ACC112 (cell line): ENCODE measurements at regions not wholly inside any gene's neighbourhood (a gene's known extent, or its start where the extent isn't known, plus 50 kb on each side); places are given as distances from the start of the nearest gene placed in this dataset.

Experiments used
- H2AFZ ChIP-seq: fragments of 200-600 bp; sonication (generic); one replicate; pipeline ENCODE4 v1.6.0; 2017; ENCODE audit warnings: antibody characterized with exemption, low read length; ENCODE audit not compliant: unreplicated experiment
- H3K27ac ChIP-seq: fragments of 200-600 bp; sonication (generic); 2 replicates; pipeline ENCODE4 v1.5.1; 2014; ENCODE audit warnings: low read depth, mild to moderate bottlenecking, antibody characterized with exemption, low read length, moderate library complexity
- H3K27me3 ChIP-seq: fragments of 200-600 bp; sonication (generic); 2 replicates; pipeline ENCODE4 v1.6.1; 2014; ENCODE audit warnings: mild to moderate bottlenecking, antibody characterized with exemption, low read length, moderate library complexity, mixed read lengths; ENCODE audit not compliant: insufficient read depth
- H3K36me3 ChIP-seq: fragments of 200-600 bp; sonication (generic); 2 replicates; pipeline ENCODE4 v1.6.1; 2016; ENCODE audit warnings: mild to moderate bottlenecking, antibody characterized with exemption, low read length, moderate library complexity, mixed read lengths; ENCODE audit not compliant: insufficient read depth
- H3K4me1 ChIP-seq: fragments of 200-600 bp; sonication (generic); one replicate; pipeline ENCODE4 v1.6.1; 2016; ENCODE audit warnings: low read length, mixed read lengths; ENCODE audit not compliant: insufficient read depth, unreplicated experiment, control insufficient read depth
- H3K4me3 ChIP-seq: fragments of 200-600 bp; sonication (generic); 2 replicates; pipeline ENCODE4 v1.5.1; 2014; ENCODE audit warnings: mild to moderate bottlenecking, low read depth, low read length
- H3K79me2 ChIP-seq: fragments of 200-600 bp; sonication (generic); one replicate; pipeline ENCODE4 v1.6.0; 2016; ENCODE audit warnings: low read length; ENCODE audit not compliant: control insufficient read depth, unreplicated experiment, insufficient read depth

GRCh38 chr2:150575861-150576260 lies 88.4 kb upstream of the RND3 start:
- Histone ChIP-seq H3K36me3 (no peaks in the 10 kb centered on the region; the same call in 1 of the 2 replicates), H3K79me2 (no peaks in the 10 kb centered on the region), H2AFZ (no peak overlapping the region), H3K27me3 (no peaks in the 10 kb centered on the region), H3K4me1 (peaks cover 6% of the 10 kb centered on the region), H3K27ac (no peak overlapping the region), H3K4me3 (no peak overlapping the region)

- no peaks in the 10 kb centered on the region for H3K27me3 ChIP-seq
- no peak overlapping the region for H3K27ac ChIP-seq
- no peaks in the 10 kb centered on the region for H3K36me3 ChIP-seq
- H2AFZ ChIP-seq = no peak overlapping the region
- H3K79me2 ChIP-seq = no peaks in the 10 kb centered on the region
- peaks cover 25% of the 10 kb centered on the region for H3K4me1 ChIP-seq
- H3K4me3 ChIP-seq = no peak overlapping the region
These were observed 85.5 kb upstream of the RND3 start for GRCh38 chr2:150572961-150573395.

DNA sequence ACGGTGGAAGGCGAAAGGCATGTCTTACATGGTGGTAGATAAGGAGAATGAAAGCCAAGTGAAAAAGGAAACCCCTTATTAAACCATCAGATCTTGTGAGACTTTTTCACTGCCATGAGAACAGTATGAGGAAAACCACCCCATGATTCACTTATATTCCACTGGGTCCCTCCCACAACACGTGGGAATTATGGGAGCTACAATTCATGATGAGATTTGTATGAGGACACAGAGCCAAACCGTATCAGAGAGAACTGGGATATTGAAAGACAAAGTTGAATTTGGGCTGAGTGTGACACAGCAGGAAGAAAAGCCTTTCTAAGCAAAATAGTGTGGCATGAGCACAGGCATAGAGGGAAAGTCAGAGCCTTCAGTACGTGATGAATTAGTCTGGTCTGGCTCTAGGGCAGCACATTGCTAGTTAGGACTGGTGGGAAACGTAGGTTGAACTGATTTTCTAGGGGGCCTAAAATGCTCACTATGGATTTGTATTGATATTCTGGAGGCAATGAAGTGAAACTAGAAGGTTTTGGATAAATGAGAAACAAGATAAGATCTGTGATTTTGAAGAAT lies 84.8 kb upstream of the RND3 start:
- Histone ChIP-seq H3K27me3 (no peaks in the 10 kb centered on the region), H3K27ac (no peak overlapping the region), H3K36me3 (no peaks in the 10 kb centered on the region), H3K4me1 (peaks cover 30% of the 10 kb centered on the region), H3K79me2 (no peaks in the 10 kb centered on the region), H3K4me3 (no peak overlapping the region), H2AFZ (no peak overlapping the region)

DNA sequence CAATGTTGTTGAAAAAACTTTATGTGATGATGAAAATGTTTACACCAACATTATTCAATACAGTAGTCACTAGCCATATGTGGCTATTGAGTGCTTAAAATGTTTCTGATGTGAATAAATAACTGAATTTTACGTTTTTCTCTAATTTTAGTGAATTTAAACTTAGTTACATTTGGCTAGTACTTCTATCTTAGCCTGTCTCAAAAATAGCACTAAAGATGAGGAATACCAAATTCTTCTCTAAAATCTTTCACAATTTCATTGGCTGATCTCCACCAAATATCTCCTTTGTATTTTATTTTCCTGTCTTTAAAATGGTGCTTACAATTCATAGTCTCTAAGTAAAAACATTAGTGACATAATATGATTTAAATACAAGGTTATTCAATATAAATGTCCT lies 83.7 kb upstream of the RND3 start:
- Histone ChIP-seq H2AFZ (no peak overlapping the region), H3K27me3 (no peaks in the 10 kb centered on the region), H3K27ac (peak overlapping the region; percentile 76), H3K36me3 (no peaks in the 10 kb centered on the region), H3K4me1 (peaks cover 30% of the 10 kb centered on the region), H3K79me2 (no peaks in the 10 kb centered on the region), H3K4me3 (no peak overlapping the region)

GRCh38 chr2:150570712-150571111 lies 83.2 kb upstream of the RND3 start:
- Histone ChIP-seq H3K27ac (peak overlapping the region; percentile 76), H3K4me3 (no peak overlapping the region), H3K79me2 (no peaks in the 10 kb centered on the region), H3K36me3 (no peaks in the 10 kb centered on the region), H2AFZ (peak overlapping the region; percentile 4), H3K27me3 (no peaks in the 10 kb centered on the region), H3K4me1 (peaks cover 30% of the 10 kb centered on the region)

GRCh38 chr2:150569761-150570160 lies 82.3 kb upstream of the RND3 start:
- Histone ChIP-seq H3K27ac (no peak overlapping the region), H3K79me2 (no peaks in the 10 kb centered on the region), H3K27me3 (no peaks in the 10 kb centered on the region), H3K4me3 (no peak overlapping the region), H3K4me1 (peaks cover 30% of the 10 kb centered on the region), H2AFZ (no peak overlapping the region), H3K36me3 (no peaks in the 10 kb centered on the region)

DNA sequence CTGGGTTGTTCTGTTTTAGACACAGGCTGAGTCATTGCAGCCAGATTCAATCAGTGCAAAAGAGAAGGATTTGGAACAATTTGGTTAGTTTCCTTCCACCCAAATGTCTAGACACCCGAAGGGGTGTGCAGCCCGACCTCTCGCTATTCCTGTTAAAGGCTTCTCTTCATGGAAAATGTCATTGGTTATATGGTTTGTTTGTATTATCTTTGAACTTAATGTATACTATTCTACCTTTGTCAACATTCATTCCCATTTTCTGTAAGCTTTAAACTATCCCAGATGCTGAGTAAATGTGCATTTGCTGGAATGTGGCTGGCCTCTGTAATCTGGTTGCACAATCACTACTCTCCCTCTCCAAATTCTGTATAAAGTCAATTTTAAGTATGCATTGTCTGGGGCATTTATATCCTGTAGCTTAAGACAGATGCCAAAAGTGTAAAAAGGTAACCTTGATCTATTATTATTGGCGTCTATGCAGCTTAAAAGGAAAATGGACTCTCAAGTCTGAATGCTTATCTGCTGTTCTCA lies 80.4 kb upstream of the RND3 start:
- no peaks in the 10 kb centered on the region for H3K36me3 ChIP-seq

DNA sequence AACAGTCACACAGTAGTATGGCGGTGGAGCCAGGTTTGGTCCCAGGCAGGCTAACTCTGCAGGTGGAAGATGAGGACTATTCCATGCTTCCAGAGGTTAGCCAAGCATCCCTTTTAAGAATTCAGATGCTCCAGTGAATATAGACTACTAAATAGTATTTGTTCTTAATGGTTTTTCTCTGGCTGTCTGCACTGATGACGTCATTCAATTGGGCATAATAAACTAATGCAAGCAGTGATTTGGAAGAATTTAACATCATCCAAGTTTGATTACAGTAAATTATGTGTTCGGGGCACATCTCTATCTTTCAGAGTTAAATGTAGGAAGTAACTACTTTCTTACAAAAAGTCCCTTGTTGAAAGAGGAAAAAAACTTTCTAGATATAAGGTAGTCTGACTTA lies 78.8 kb upstream of the RND3 start:
- H3K4me3 ChIP-seq = no peak overlapping the region
- no peaks in the 10 kb centered on the region for H3K36me3 ChIP-seq
- no peaks in the 10 kb centered on the region for H3K79me2 ChIP-seq
- H2AFZ ChIP-seq = no peak overlapping the region
- peaks cover 28% of the 10 kb centered on the region for H3K4me1 ChIP-seq
- no peak overlapping the region for H3K27ac ChIP-seq
- no peaks in the 10 kb centered on the region for H3K27me3 ChIP-seq

More for the DNA sequence above, 80.4 kb upstream of the RND3 start:
- Histone ChIP-seq H2AFZ (peak overlapping the region; percentile 64), H3K27me3 (no peaks in the 10 kb centered on the region), H3K4me1 (peaks cover 30% of the 10 kb centered on the region), H3K27ac (peak overlapping the region; percentile 33), H3K4me3 (no peak overlapping the region), H3K79me2 (no peaks in the 10 kb centered on the region)

GRCh38 chr2:150561076-150561475 lies 73.6 kb upstream of the RND3 start:
- no peak overlapping the region for H2AFZ ChIP-seq
- H3K27me3 ChIP-seq = no peaks in the 10 kb centered on the region
- H3K27ac ChIP-seq = no peak overlapping the region
- no peaks in the 10 kb centered on the region for H3K36me3 ChIP-seq
- H3K4me1 ChIP-seq = peaks cover 7% of the 10 kb centered on the region
- no peaks in the 10 kb centered on the region for H3K79me2 ChIP-seq
- no peak overlapping the region for H3K4me3 ChIP-seq

DNA sequence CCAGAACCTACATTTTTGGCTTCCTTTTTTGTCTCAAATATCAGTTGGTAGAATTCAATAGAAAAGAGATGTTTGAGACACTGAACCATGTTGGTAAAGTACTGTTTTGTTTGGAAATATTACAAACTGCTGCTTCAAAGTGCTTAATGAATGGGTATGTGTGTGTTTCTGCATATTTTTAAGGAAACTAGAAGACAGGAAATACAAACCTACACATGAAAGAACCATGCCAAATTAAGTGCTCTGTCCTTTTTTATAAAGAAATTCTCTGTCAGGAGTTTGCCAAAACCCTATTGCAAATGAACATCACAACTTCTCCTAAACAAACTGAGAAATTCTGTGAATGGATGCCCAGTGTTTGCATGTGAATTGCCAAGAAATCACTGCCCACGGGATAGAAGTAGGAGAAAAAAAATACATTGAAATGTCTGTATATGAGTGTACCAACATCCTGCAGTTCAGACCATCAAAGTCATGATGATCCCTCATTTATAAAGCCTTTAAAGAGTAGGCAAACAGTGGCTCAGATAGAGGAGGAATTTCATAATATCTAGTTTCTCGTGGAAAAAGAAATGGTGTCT lies 69.6 kb upstream of the RND3 start:
- no peak overlapping the region for H3K27ac ChIP-seq
- H3K27me3 ChIP-seq = no peaks in the 10 kb centered on the region
- no peaks in the 10 kb centered on the region for H3K36me3 ChIP-seq
- peaks cover 20% of the 10 kb centered on the region for H3K4me1 ChIP-seq
- peak overlapping the region; percentile 18 for H2AFZ ChIP-seq
- no peaks in the 10 kb centered on the region for H3K79me2 ChIP-seq
- no peak overlapping the region for H3K4me3 ChIP-seq
